CD4-positive, CD25-positive, alpha-beta regulatory T cell (primary cell): ENCODE measurements at regions not wholly inside any gene's neighbourhood (a gene's known extent, or its start where the extent isn't known, plus 50 kb on each side); places are given as distances from the start of the nearest gene placed in this dataset.
"Not testable (repeated sequence)": the region's sequence is repeated elsewhere in the genome, so short reads cannot be mapped to it uniquely, and the experiment has no call there.

Experiments
- ATAC-seq, 2 donors: fragments of 150-1000 bp; cut with Tn5 transposase; one replicate each; pipeline ENCODE4 v1.10.0; 2021; ENCODE audit warnings: low read depth in 2 of 2, moderate number of reproducible peaks in 2 of 2, moderate library complexity in 1 of 2
- DNase-seq, 3 donors: peaks; one replicate each; pipeline versions ENCODE4 v3.0.0 to v3.0.0-alpha.2; 2012 to 2022; ENCODE audit warnings: mixed read lengths in 1 of 3
- H3K27ac ChIP-seq: one replicate; pipeline ENCODE4 v1.7.0; 2013; ENCODE audit warnings: mild to moderate bottlenecking, low read length; ENCODE audit not compliant: insufficient read depth, poor library complexity, severe bottlenecking
- H3K27me3 ChIP-seq: one replicate; pipeline ENCODE4 v1.7.0; 2013; ENCODE audit warnings: low read length; ENCODE audit not compliant: control insufficient read depth, insufficient read depth
- H3K36me3 ChIP-seq: one replicate; pipeline ENCODE4 v1.7.0; 2013; ENCODE audit warnings: mild to moderate bottlenecking, low read length, moderate library complexity; ENCODE audit not compliant: control insufficient read depth, insufficient read depth
- H3K4me1 ChIP-seq: 2 replicates; pipeline ENCODE4 v1.7.0; 2013; ENCODE audit warnings: mild to moderate bottlenecking, low read length; ENCODE audit not compliant: insufficient read depth, control insufficient read depth, poor library complexity, severe bottlenecking
- H3K4me3 ChIP-seq: one replicate; pipeline ENCODE4 v1.7.0; 2013; ENCODE audit warnings: low read depth, mild to moderate bottlenecking, low read length, moderate library complexity
- H3K9me3 ChIP-seq, 2 experiments: 1 replicate in 1 of 2; 2 replicates in 1 of 2; pipeline ENCODE4 v1.7.0; 2013; ENCODE audit warnings: low read length in 2 of 2, mild to moderate bottlenecking in 1 of 2, moderate library complexity in 1 of 2; ENCODE audit not compliant: control insufficient read depth in 2 of 2
- H3K27ac Mint-ChIP-seq, 3 donors: one replicate each; pipeline ENCODE4 v1.8.0; 2020 to 2022; ENCODE audit warnings: mild to moderate bottlenecking in 3 of 3, mixed read lengths in 3 of 3, moderate library complexity in 2 of 3
- H3K27me3 Mint-ChIP-seq: one replicate; pipeline ENCODE4 v1.8.0; 2022; ENCODE audit warnings: mild to moderate bottlenecking, mixed read lengths
- H3K36me3 Mint-ChIP-seq: one replicate; pipeline ENCODE4 v1.8.0; 2020; ENCODE audit warnings: mixed read lengths
- H3K4me1 Mint-ChIP-seq, 4 donors: one replicate each; pipeline ENCODE4 v1.8.0; 2020 to 2022; ENCODE audit warnings: mixed read lengths in 4 of 4, mild to moderate bottlenecking in 1 of 4
- H3K4me3 Mint-ChIP-seq, 4 donors: one replicate each; pipeline ENCODE4 v1.8.0; 2020 to 2022; ENCODE audit warnings: mild to moderate bottlenecking in 4 of 4, mixed read lengths in 4 of 4, moderate library complexity in 3 of 4
- H3K9me3 Mint-ChIP-seq, 7 donors: one replicate each; pipeline ENCODE4 v1.8.0; 2020 to 2022; ENCODE audit warnings: mixed read lengths in 7 of 7, mild to moderate bottlenecking in 3 of 7, moderate library complexity in 2 of 7

DNA sequence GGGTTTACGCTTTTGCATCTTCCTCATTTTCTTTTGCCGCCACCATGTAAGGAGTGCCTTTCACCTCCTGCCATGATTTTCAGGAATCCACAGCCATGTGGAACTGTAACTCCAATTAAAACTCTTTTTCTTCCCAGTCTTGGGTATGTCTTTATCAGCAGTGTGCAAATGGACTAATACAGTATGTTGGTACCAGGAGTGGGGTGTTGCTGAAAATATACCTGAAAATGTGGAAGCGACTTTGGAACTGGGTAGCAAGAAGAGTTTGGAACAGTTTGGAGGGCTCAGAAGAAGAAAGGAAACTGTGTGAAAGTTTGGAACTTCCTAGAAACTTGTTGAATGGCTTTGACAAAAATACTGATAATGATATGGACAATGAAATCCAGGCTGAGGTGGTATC is 983.9 kb upstream of the NDST4 start:
- peaks cover 2 to 15% of the 10 kb centered on the region in 2 experiments for H3K9me3 ChIP-seq
- DNase-seq, H3K27ac Mint-ChIP-seq, H3K4me3 Mint-ChIP-seq, H3K36me3 ChIP-seq, H3K27me3 Mint-ChIP-seq, H3K27ac ChIP-seq, H3K4me1 ChIP-seq, H3K4me3 ChIP-seq, H3K36me3 Mint-ChIP-seq, H3K4me1 Mint-ChIP-seq, ATAC-seq, H3K27me3 ChIP-seq: not testable (repeated sequence)
- H3K9me3 Mint-ChIP-seq: peaks cover 1 to 43% (median 9%) of the 10 kb centered on the region in 7 donors

DNA sequence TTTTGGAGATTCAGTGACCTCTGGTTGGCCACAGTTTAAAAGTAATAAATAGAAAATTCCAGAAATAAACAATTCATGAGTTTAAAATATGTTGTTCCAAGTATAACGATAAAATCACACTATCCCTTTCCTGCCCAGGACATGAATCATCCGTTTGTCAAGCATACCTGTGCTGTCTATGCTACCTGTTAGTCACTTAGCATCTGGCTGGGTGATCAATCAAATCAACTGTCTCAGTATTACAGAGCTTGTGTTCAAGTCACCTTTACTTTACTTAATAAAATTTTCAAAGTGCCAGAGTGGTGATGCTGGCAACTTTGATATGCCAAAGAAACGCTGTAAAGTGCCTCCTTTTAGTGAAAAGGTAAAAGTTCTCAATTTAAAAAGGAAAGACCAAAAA is 979.5 kb upstream of the NDST4 start:
- no peak overlapping the region for H3K27ac Mint-ChIP-seq
- Histone ChIP-seq H3K9me3 (peaks cover 0 to 11% of the 10 kb centered on the region in 2 experiments), H3K4me1 (no peaks in the 10 kb centered on the region), H3K27ac (no peak overlapping the region), H3K27me3 (no peaks in the 10 kb centered on the region), H3K36me3 (no peaks in the 10 kb centered on the region), H3K4me3 (no peak overlapping the region)
- no peaks in the 10 kb centered on the region for H3K27me3 Mint-ChIP-seq
- DNase-seq (no peak), ATAC-seq (no peak)
- no peaks in the 10 kb centered on the region for H3K4me1 Mint-ChIP-seq
- H3K4me3 Mint-ChIP-seq: no peak overlapping the region
- peaks cover 1 to 28% (median 9%) of the 10 kb centered on the region in 7 donors for H3K9me3 Mint-ChIP-seq
- H3K36me3 Mint-ChIP-seq: no peaks in the 10 kb centered on the region

DNA sequence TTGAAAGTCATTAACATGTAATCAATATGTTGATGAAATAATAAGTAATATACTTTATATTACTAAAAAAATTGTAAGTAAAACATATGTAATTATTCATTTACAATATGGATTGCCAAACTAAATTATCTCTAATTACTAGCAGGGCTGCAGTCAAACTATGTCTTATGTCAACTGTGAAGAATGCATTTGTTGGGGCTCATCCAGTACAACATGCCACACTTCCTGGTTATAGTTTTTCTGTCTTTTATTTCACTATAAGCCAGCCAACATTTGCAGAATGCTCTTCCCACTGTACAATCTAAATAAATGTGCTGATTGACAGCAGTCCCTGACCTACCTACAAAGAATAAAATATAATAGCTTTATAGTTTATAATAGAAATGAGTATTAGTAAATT is 975.4 kb upstream of the NDST4 start:
- Mint-ChIP-seq H3K4me1 (no peaks in the 10 kb centered on the region), H3K9me3 (peaks cover 0 to 7% (median 2%) of the 10 kb centered on the region in 7 donors), H3K27me3 (no peaks in the 10 kb centered on the region), H3K4me3 (no peak overlapping the region), H3K36me3 (no peaks in the 10 kb centered on the region), H3K27ac (no peak overlapping the region)
- ATAC-seq (no peak), DNase-seq (no peak)
- no peaks in the 10 kb centered on the region for H3K27me3 ChIP-seq
- no peaks in the 10 kb centered on the region for H3K36me3 ChIP-seq
- H3K27ac ChIP-seq: no peak overlapping the region
- no peaks in the 10 kb centered on the region for H3K9me3 ChIP-seq
- no peak overlapping the region for H3K4me3 ChIP-seq
- H3K4me1 ChIP-seq: no peaks in the 10 kb centered on the region

DNA sequence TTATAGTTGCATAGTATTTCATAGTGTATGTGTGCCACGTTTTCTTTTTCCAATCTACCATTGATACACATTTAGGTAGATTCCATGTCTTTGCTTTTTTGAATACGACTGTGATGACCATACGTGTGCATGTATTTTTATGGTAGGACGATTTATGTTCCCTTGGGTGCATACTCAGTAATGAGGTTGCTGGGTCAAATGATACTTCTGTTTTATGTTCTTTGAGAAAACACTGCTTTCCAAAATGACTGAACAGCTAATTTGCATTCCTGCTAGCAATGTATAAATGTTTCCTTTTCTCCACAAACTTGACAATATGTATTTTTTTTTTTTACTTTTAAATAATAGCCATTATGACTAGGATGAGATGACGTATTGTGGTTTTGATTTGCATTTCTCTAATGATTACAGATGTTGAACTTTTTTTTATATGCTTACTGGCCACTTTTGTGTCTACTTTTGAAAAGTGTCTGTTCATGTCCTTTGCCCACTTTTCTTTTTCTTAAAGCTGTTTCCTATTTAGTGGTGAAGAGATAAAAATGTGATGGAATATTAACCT is 969.5 kb upstream of the NDST4 start:
- no peaks in the 10 kb centered on the region for H3K27me3 ChIP-seq
- Mint-ChIP-seq H3K4me1 (no peaks in the 10 kb centered on the region), H3K27ac (no peak overlapping the region), H3K36me3 (no peaks in the 10 kb centered on the region), H3K9me3 (peaks cover 0 to 19% (median 2%) of the 10 kb centered on the region in 7 donors), H3K27me3 (no peaks in the 10 kb centered on the region), H3K4me3 (no peak overlapping the region)
- H3K4me1 ChIP-seq: no peaks in the 10 kb centered on the region
- DNase-seq: no peak
- ATAC-seq: no peak
- no peaks in the 10 kb centered on the region for H3K36me3 ChIP-seq
- no peaks in the 10 kb centered on the region for H3K9me3 ChIP-seq
- H3K4me3 ChIP-seq: no peak overlapping the region
- H3K27ac ChIP-seq: no peak overlapping the region

DNA sequence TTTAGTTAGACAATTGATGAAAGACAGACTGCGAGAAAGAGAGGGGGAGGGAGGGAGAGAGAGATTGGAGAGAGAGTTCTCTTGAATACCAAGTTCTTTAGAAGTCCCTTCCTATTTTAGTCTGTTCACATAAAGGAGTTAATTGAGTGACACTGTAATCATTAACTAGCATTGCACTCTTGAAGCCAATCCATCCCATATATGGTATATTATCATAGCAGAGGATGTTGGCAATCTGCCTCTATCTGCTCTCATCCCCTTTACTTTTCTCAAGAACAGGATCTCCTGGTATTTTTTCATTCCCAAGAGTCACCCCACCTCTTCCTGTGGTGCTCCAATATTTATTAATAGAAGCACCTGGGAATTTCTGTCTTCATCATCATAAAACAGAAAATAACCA is 959.6 kb upstream of the NDST4 start:
- no peak overlapping the region for H3K27ac ChIP-seq
- ATAC-seq: no peak

DNA sequence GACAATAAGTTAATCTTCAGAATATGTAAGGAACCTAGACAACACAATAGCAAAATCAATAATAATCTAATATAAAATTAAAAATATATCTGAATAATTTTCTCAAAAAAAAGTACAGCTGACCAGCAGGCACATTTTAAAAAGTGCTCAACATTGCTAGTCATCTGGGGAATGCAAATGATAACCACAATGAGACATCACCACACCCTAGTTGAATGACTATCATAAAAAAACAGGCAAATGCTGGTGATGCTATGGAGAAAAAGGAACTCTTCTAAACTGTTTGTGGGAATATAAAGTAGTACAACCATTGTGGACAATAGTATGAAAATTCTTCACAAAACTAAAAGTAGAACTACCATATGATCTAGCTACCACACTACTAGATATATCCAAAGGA is 956.9 kb upstream of the NDST4 start:
- no peak for ATAC-seq
- DNase-seq: no peak
- Histone ChIP-seq H3K4me3 (no peak overlapping the region), H3K27ac (no peak overlapping the region), H3K4me1 (no peaks in the 10 kb centered on the region), H3K36me3 (no peaks in the 10 kb centered on the region), H3K27me3 (no peaks in the 10 kb centered on the region), H3K9me3 (no peaks in the 10 kb centered on the region)
- Mint-ChIP-seq H3K27me3 (no peaks in the 10 kb centered on the region), H3K36me3 (no peaks in the 10 kb centered on the region), H3K4me1 (no peaks in the 10 kb centered on the region), H3K27ac (no peak overlapping the region), H3K9me3 (peaks cover 2 to 18% (median 9%) of the 10 kb centered on the region in 7 donors), H3K4me3 (no peak overlapping the region)

More for the DNA sequence above, 959.6 kb upstream of the NDST4 start:
- no peak overlapping the region for H3K27ac Mint-ChIP-seq
- no peak overlapping the region for H3K4me3 Mint-ChIP-seq
- no peaks in the 10 kb centered on the region for H3K36me3 ChIP-seq
- H3K4me1 Mint-ChIP-seq: no peaks in the 10 kb centered on the region
- no peak overlapping the region for H3K4me3 ChIP-seq
- H3K27me3 ChIP-seq: no peaks in the 10 kb centered on the region
- no peaks in the 10 kb centered on the region for H3K27me3 Mint-ChIP-seq
- H3K36me3 Mint-ChIP-seq: no peaks in the 10 kb centered on the region
- DNase-seq: no peak
- no peaks in the 10 kb centered on the region for H3K9me3 ChIP-seq
- peaks cover 2 to 13% (median 6%) of the 10 kb centered on the region in 7 donors for H3K9me3 Mint-ChIP-seq
- no peaks in the 10 kb centered on the region for H3K4me1 ChIP-seq

DNA sequence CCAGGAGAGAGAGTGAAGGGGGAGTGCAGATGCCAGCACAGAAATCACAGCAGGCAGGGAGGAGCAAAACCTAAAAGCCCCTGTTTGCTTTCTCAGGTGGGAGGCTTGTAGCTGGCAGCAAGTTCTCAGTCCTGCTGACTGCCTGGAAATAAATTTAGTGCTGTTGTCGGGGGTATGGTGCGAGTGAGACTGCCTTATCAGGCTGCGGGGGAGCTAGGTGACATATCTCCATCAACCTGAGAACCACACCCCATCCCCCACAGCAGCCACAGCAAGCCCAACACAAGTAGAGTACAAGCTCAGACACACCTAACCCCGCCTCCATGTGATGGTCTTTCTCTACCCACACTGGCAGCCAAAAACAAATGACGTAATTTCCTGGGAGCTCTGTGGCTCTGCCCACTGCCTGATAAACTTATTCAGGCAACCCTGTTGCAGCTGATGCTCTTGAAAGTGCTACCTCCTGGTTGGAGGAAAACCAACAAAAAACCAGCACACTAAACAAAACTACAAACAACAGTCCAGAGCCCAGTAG is 953.4 kb upstream of the NDST4 start:
- H3K36me3 Mint-ChIP-seq: no peaks in the 10 kb centered on the region
- no peaks in the 10 kb centered on the region for H3K27me3 Mint-ChIP-seq
- no peak overlapping the region for H3K4me3 Mint-ChIP-seq
- H3K9me3 ChIP-seq: no peaks in the 10 kb centered on the region
- H3K4me3 ChIP-seq: no peak overlapping the region
- DNase-seq (no peak), ATAC-seq (no peak)
- no peak overlapping the region for H3K27ac ChIP-seq
- H3K9me3 Mint-ChIP-seq: peaks cover 0 to 22% (median 8%) of the 10 kb centered on the region in 7 donors
- H3K27me3 ChIP-seq: no peaks in the 10 kb centered on the region
- no peaks in the 10 kb centered on the region for H3K4me1 ChIP-seq
- H3K4me1 Mint-ChIP-seq: no peaks in the 10 kb centered on the region
- H3K27ac Mint-ChIP-seq: no peak overlapping the region
- H3K36me3 ChIP-seq: no peaks in the 10 kb centered on the region

DNA sequence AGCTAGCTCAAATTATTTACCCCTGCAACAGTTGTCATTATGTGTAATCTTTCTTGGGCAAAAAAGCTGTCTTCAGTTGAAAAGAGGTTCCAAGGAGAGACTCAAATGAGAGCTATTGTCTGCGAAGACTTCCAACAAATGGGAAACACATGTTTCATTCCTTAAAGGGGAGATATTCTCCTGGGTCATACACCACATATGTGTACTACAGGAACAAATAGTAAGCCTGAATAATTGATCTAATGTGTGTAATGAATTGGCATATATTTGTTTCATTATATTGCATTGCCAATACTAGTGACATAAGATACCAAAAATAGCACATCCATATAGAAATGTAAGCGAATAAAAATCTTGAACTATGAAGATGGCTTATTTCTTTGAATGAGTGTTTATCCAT is 950.9 kb upstream of the NDST4 start:
- Histone ChIP-seq H3K9me3 (no peaks in the 10 kb centered on the region), H3K36me3 (no peaks in the 10 kb centered on the region), H3K27me3 (no peaks in the 10 kb centered on the region), H3K4me3 (no peak overlapping the region), H3K4me1 (no peaks in the 10 kb centered on the region), H3K27ac (no peak overlapping the region)
- H3K27ac Mint-ChIP-seq: no peak overlapping the region
- H3K9me3 Mint-ChIP-seq: peaks cover 0 to 22% (median 5%) of the 10 kb centered on the region in 7 donors
- H3K36me3 Mint-ChIP-seq: no peaks in the 10 kb centered on the region
- ATAC-seq (no peak), DNase-seq (no peak)
- no peaks in the 10 kb centered on the region for H3K27me3 Mint-ChIP-seq
- no peak overlapping the region for H3K4me3 Mint-ChIP-seq
- H3K4me1 Mint-ChIP-seq: no peaks in the 10 kb centered on the region
